Sigmoid colon (tissue), 4 donors: ENCODE measurements at regions not wholly inside any gene's neighbourhood (a gene's known extent, or its start where the extent isn't known, plus 50 kb on each side); places are given as distances from the start of the nearest gene placed in this dataset.

Source experiments
- CTCF ChIP-seq, 4 experiments: fragments of 450-650 bp in 3 of 4; fragments of 200-600 bp in 1 of 4; IDR thresholded peaks; one replicate each; pipeline ENCODE4 v1.5.1; 2016 to 2019; ENCODE audit warnings: antibody characterized with exemption in 4 of 4, mild to moderate bottlenecking in 3 of 4, moderate library complexity in 2 of 4
- EP300 ChIP-seq, 4 donors: sonication (generic); formaldehyde crosslinking; IDR thresholded peaks; one replicate each; pipeline ENCODE4 v1.6.1; 2017; ENCODE audit warnings: antibody characterized with exemption in 4 of 4

- TF ChIP-seq CTCF (IDR thresholded peaks at IDR 0.05) (no peak), EP300 (IDR thresholded peaks at IDR 0.05) (no peak)
Measured at GRCh38 chr17:72452286-72453173, 331.7 kb downstream of the SOX9 start.
